BE2C (cell line): ENCODE measurements at regions not wholly inside any gene's neighbourhood (a gene's known extent, or its start where the extent isn't known, plus 50 kb on each side); places are given as distances from the start of the nearest gene placed in this dataset.

Source experiments
- DNase-seq: peaks from one replicate; pipeline ENCODE4 v3.0.0-alpha.2; 2020
- H3K27me3 ChIP-seq: fragments of 250-450 bp; sonication (Bioruptor Pico); 2 replicates; pipeline ENCODE4 v1.5.1; 2020; ENCODE audit warnings: mild to moderate bottlenecking
- H3K36me3 ChIP-seq: fragments of 250-450 bp; sonication (Bioruptor Pico); 2 replicates; pipeline ENCODE4 v1.5.1; 2020; ENCODE audit warnings: mild to moderate bottlenecking
- H3K4me1 ChIP-seq: fragments of 250-450 bp; sonication (Bioruptor Pico); 2 replicates; pipeline ENCODE4 v1.5.1; 2020
- H3K4me3 ChIP-seq: 2 replicates; pipeline ENCODE4 v1.5.1; 2011; ENCODE audit warnings: low read depth, low read length
- H3K9me3 ChIP-seq: fragments of 250-450 bp; sonication (Bioruptor Pico); 2 replicates; pipeline ENCODE4 v1.5.1; 2020
- TF ChIP-seq, protein P1 (sequence below): IDR thresholded peaks from 2 replicates; pipeline ENCODE4 v1.5.1; 2012; ENCODE audit warnings: mild to moderate bottlenecking, low read depth, low read length

DNA sequence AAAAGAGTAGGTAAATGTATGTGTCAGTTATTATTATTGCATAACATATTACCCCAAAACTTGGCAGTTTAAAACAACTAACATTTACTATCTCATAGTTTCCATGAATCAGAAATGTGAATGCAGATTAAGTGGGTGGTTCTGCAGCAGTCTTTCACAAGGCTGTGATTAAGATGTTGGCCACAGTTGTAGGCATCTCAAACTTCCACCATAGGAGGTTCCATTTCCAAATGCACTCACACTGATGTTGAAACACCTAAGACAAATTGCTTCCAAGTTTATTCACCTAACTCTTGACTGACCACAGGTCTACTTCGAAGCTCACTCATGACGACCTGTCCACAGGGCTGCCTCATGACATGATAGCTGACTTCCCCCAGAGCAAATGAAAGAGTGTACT is 360.8 kb downstream of the GRB14 start:
- no peak overlapping the region for H3K4me3 ChIP-seq
- no peaks in the 10 kb centered on the region for H3K36me3 ChIP-seq
- no peaks in the 10 kb centered on the region for H3K9me3 ChIP-seq
- no peak for DNase-seq
- TF ChIP-seq, protein P1, sequence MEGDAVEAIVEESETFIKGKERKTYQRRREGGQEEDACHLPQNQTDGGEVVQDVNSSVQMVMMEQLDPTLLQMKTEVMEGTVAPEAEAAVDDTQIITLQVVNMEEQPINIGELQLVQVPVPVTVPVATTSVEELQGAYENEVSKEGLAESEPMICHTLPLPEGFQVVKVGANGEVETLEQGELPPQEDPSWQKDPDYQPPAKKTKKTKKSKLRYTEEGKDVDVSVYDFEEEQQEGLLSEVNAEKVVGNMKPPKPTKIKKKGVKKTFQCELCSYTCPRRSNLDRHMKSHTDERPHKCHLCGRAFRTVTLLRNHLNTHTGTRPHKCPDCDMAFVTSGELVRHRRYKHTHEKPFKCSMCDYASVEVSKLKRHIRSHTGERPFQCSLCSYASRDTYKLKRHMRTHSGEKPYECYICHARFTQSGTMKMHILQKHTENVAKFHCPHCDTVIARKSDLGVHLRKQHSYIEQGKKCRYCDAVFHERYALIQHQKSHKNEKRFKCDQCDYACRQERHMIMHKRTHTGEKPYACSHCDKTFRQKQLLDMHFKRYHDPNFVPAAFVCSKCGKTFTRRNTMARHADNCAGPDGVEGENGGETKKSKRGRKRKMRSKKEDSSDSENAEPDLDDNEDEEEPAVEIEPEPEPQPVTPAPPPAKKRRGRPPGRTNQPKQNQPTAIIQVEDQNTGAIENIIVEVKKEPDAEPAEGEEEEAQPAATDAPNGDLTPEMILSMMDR = no peak
- H3K4me1 ChIP-seq = no peaks in the 10 kb centered on the region
- no peaks in the 10 kb centered on the region for H3K27me3 ChIP-seq

DNA sequence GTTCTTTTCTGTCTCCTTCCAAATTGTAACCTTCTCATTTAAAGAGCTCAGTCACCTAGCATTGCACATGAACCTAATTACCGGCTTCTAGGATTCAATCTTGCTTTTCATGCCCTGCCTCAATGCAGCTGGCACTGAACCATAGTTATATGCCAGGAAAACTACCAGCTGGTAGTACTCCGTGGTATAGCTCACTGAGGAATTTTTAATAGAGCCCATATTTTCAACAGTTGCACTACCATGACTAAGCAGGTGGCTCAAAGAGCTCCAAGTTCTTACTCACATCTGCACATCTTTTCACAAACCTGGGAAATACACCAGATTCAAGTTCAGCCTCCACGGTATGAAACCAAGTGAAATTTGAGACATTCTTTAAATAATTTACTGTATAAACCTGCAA is 363.5 kb downstream of the GRB14 start:
- DNase-seq = no peak
- TF ChIP-seq, protein P1 = no peak
- Histone ChIP-seq H3K4me3 (no peak overlapping the region), H3K9me3 (no peaks in the 10 kb centered on the region), H3K27me3 (no peaks in the 10 kb centered on the region), H3K4me1 (no peaks in the 10 kb centered on the region), H3K36me3 (no peaks in the 10 kb centered on the region)

DNA sequence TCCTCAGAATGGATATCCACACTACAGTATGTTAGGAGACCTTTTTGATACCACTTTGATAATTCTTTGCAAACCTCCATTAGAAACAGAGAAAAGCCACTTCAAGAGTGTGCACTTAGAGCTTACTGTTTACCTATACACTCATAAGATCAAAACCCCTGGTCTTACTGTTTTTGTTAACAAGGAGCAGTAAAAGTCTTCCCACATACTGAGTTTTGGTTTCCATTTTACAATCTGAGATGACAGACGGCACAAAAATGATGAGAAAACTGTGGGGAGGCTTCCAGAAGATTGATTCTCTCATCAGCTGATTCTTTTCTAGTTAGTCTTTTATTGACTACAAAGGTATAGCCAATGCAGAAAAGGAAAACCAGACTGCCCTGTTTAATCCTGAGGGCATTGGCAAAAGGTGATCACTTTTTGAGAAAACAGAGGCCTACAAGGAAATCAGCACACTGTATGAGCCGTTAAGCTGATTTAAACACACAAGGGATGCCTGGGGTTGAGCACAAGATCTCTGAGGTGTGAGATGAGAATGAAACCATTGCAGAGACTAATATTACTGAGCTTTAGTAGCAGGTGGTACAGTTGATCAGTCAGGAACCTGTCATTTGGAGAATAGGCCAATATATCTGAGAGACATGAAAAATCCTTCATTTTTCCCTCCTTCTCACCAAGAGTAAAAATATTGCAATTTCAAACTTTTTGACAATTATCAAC is 368.6 kb downstream of the GRB14 start:
- Histone ChIP-seq H3K4me1 (no peaks in the 10 kb centered on the region), H3K36me3 (no peaks in the 10 kb centered on the region), H3K9me3 (no peaks in the 10 kb centered on the region), H3K27me3 (no peaks in the 10 kb centered on the region), H3K4me3 (no peak overlapping the region)
- TF ChIP-seq, protein P1 = no peak
- no peak for DNase-seq

DNA sequence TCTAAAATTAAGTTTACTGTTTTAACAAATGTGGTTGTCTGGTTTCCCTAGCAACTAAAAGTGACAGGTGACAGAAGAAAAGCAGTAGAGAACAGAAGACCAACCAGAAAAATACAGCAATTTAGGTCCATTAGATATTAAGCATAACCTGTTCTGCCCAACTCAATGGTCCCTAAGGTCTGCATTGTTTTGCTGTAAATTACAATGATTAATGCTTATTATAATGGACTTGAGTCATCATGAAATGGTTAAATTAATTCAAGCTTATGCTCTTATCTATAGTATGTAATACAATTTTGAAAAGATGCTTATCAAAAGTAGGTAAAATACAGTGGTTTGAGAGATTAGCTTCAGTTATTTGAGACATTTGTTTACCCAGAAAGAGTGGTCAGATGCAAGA is 378.0 kb downstream of the GRB14 start:
- H3K36me3 ChIP-seq = no peaks in the 10 kb centered on the region
- TF ChIP-seq, protein P1 = no peak
- no peak overlapping the region for H3K4me3 ChIP-seq
- no peaks in the 10 kb centered on the region for H3K9me3 ChIP-seq
- no peak for DNase-seq
- no peaks in the 10 kb centered on the region for H3K27me3 ChIP-seq
- no peaks in the 10 kb centered on the region for H3K4me1 ChIP-seq

DNA sequence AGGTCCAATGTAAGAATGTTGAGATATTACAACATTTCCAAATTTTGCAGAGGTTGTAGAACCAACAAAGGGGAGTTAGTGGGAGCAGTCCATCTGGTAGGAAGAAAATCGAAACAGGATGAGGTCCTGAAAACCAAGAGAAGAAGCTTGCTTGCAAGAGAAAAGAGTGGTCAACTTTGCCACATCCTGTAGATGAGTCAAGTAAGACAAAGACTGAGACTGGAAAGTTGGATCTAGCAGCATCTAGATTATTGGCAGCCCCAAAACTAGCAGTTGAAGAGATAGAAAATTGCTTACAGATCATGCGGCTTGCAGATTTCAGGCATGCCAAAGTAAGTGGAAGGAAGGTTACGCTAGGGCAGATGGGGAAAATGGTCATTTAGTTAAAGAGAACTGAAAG is 378.9 kb downstream of the GRB14 start:
- Histone ChIP-seq H3K27me3 (no peaks in the 10 kb centered on the region), H3K4me3 (no peak overlapping the region), H3K9me3 (no peaks in the 10 kb centered on the region), H3K36me3 (no peaks in the 10 kb centered on the region), H3K4me1 (no peaks in the 10 kb centered on the region)
- DNase-seq = no peak
- TF ChIP-seq, protein P1 = no peak

DNA sequence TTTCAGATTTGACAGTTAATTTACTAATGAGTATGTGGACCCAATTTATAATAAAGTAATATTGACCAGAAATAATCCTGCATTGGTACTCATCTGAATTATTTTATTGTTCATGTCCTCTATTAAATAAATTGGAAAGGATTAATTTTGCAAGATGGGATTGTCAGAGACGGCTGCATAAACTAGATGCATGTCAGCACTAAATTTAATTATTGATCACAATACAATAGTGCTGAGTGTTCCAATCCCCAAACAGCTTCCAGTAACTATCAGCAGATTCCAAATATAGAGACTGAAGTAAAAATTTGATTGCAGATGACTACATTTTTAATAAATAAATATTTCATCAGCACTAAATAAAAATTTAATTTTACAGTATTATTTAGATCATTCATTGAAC is 387.2 kb downstream of the GRB14 start:
- TF ChIP-seq, protein P1 = no peak
- no peak overlapping the region for H3K4me3 ChIP-seq

More for the DNA sequence above, 387.2 kb downstream of the GRB14 start:
- H3K9me3 ChIP-seq = no peaks in the 10 kb centered on the region
- H3K4me1 ChIP-seq = no peaks in the 10 kb centered on the region
- H3K27me3 ChIP-seq = no peaks in the 10 kb centered on the region
- no peak for DNase-seq
- H3K36me3 ChIP-seq = no peaks in the 10 kb centered on the region
